ENCODE measurements at regions not wholly inside any gene's neighbourhood (a gene's known extent, or its start where the extent isn't known, plus 50 kb on each side); places are given as distances from the start of the nearest gene placed in this dataset.

DNA sequence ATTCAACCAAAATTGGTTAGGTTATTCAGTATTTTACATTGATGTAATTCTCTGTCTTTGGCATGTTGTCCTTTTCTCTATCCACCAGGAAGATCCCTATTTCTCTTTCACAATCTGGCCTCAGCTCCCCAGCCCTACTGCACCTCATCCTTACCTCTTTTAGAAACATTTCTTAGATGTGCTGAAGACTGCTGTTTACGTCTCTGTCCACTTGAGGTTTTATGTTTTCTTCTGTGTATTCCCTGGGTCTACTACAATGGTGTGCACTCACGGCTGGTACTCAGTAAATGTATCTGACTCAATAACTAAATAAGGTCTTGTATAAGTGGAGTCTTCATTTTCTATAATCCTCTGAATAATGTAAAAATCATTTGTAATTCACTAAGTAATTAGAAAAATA lies 822.7 kb downstream of the DTWD2 start:
- peak overlapping the region; percentile 62; the same call in 1 of the 2 replicates for H2AFZ ChIP-seq (ENCODE audit: low read length)

DNA sequence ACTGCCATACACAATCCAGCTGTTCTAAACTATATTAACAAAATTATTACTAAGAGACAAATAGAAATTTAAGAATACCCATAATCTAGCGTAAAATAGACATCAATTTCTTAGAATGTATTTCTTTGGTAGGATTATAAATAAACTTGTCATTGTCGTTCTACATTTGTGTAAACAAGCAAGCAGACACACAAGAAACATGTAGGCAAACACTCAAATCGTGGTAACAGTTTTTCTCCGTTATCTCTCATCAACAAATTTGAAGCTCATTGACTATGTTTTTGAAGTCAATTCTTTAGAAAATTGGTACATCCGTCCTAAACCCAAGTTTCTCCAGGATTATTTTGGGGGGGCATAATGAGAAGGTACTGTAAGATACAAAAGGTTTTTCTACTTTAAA lies 832.2 kb downstream of the DTWD2 start:
- Histone ChIP-seq H3K9me2 (ENCODE audit: insufficient read depth, low read length) (no peaks in the 10 kb centered on the region), H3K4me2 (ENCODE audit: low read length) (no peak overlapping the region), H2AFZ (ENCODE audit: low read length) (no peak overlapping the region), H3K79me2 (ENCODE audit: insufficient read depth, low read depth, low read length) (no peaks in the 10 kb centered on the region), H3K27ac (ENCODE audit: low read depth, low read length, poor library complexity, severe bottlenecking) (no peak overlapping the region), H3K4me1 (ENCODE audit: insufficient read depth, low read length, poor library complexity, severe bottlenecking) (no peaks in the 10 kb centered on the region), H3K36me3 (ENCODE audit: insufficient read depth, low read length) (no peaks in the 10 kb centered on the region), H3K4me3 (ENCODE audit: low read depth, low read length, poor library complexity, severe bottlenecking) (no peak overlapping the region), H3K9me3 (ENCODE audit: low read length) (no peaks in the 10 kb centered on the region), H4K20me1 (ENCODE audit: insufficient read depth, low read length) (no peaks in the 10 kb centered on the region)
- CTCF ChIA-PET (ENCODE audit: unreplicated experiment) = no interaction called here
- DNase-seq (ENCODE audit: low spot score) = no peak
- POLR2A ChIA-PET = no interaction called here
- BruUV-seq (replicated peaks) = no TSS peak
- TF ChIP-seq EZH2phosphoT487 (IDR thresholded peaks at IDR 0.05; ENCODE audit: borderline replicate concordance, low read depth, low read length) = no peak
- TF ChIP-seq, protein P1, sequence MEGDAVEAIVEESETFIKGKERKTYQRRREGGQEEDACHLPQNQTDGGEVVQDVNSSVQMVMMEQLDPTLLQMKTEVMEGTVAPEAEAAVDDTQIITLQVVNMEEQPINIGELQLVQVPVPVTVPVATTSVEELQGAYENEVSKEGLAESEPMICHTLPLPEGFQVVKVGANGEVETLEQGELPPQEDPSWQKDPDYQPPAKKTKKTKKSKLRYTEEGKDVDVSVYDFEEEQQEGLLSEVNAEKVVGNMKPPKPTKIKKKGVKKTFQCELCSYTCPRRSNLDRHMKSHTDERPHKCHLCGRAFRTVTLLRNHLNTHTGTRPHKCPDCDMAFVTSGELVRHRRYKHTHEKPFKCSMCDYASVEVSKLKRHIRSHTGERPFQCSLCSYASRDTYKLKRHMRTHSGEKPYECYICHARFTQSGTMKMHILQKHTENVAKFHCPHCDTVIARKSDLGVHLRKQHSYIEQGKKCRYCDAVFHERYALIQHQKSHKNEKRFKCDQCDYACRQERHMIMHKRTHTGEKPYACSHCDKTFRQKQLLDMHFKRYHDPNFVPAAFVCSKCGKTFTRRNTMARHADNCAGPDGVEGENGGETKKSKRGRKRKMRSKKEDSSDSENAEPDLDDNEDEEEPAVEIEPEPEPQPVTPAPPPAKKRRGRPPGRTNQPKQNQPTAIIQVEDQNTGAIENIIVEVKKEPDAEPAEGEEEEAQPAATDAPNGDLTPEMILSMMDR (conservative IDR thresholded peaks at IDR 0.05; ENCODE audit: low read length) = no peak
- intact Hi-C loops (cut with micrococcal nuclease; ENCODE audit: unreplicated experiment) = no loop called here

More for the DNA sequence above, 822.7 kb downstream of the DTWD2 start:
- no peak overlapping the region for H3K27ac ChIP-seq (ENCODE audit: low read depth, low read length, poor library complexity, severe bottlenecking)
- no peaks in the 10 kb centered on the region for H3K9me3 ChIP-seq (ENCODE audit: low read length)
- no peaks in the 10 kb centered on the region for H3K79me2 ChIP-seq (ENCODE audit: insufficient read depth, low read depth, low read length)
- H3K4me3 ChIP-seq (ENCODE audit: low read depth, low read length, poor library complexity, severe bottlenecking) = no peak overlapping the region
- no peaks in the 10 kb centered on the region for H3K9me2 ChIP-seq (ENCODE audit: insufficient read depth, low read length)
- no peaks in the 10 kb centered on the region for H3K36me3 ChIP-seq (ENCODE audit: insufficient read depth, low read length)
- no TSS peak for BruUV-seq (replicated peaks)
- no peak for DNase-seq (ENCODE audit: low spot score)
- peaks cover 7% of the 10 kb centered on the region for H3K4me1 ChIP-seq (ENCODE audit: insufficient read depth, low read length, poor library complexity, severe bottlenecking)
- intact Hi-C loops (cut with micrococcal nuclease; ENCODE audit: unreplicated experiment) = no loop called here
- CTCF ChIA-PET (ENCODE audit: unreplicated experiment) = no interaction called here
- TF ChIP-seq EZH2phosphoT487 (IDR thresholded peaks at IDR 0.05; ENCODE audit: borderline replicate concordance, low read depth, low read length) = no peak
- TF ChIP-seq, protein P1 (conservative IDR thresholded peaks at IDR 0.05; ENCODE audit: low read length) = no peak
- POLR2A ChIA-PET = interaction anchor here (1.1 kb wide), 1 partner anchor 11 kb away, joined by 3 read pairs; no protein-coding TSS in a partner anchor
- H3K4me2 ChIP-seq (ENCODE audit: low read length) = no peak overlapping the region
- no peaks in the 10 kb centered on the region for H4K20me1 ChIP-seq (ENCODE audit: insufficient read depth, low read length)

DNA sequence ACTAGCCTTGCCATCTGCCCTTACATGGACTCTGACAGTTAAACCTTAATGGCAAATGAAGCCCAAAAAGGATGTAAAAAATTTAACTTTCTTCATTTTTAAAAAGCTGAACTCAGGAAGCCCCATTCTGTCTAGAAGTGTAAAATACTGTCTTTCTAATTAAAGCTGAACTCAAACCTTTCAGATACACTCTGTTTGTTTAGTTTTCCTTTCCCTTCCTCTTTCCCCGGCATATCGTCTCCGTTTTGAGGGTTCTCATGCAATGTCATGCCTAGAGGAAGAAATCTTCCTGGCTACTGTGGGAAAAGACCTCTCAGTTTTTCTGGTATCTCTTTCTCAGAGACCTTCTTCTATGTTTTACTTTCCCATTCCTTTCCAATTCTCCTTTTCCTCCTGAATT lies 841.5 kb downstream of the DTWD2 start:
- no peak for DNase-seq (ENCODE audit: low spot score)
- no peaks in the 10 kb centered on the region for H3K4me1 ChIP-seq (ENCODE audit: insufficient read depth, low read length, poor library complexity, severe bottlenecking)
- no peak overlapping the region for H3K4me2 ChIP-seq (ENCODE audit: low read length)
- no peak overlapping the region for H2AFZ ChIP-seq (ENCODE audit: low read length)
- H3K27ac ChIP-seq (ENCODE audit: low read depth, low read length, poor library complexity, severe bottlenecking) = no peak overlapping the region
- H3K36me3 ChIP-seq (ENCODE audit: insufficient read depth, low read length) = no peaks in the 10 kb centered on the region
- no peak overlapping the region for H3K4me3 ChIP-seq (ENCODE audit: low read depth, low read length, poor library complexity, severe bottlenecking)
- no peaks in the 10 kb centered on the region for H4K20me1 ChIP-seq (ENCODE audit: insufficient read depth, low read length)
- H3K9me2 ChIP-seq (ENCODE audit: insufficient read depth, low read length) = no peaks in the 10 kb centered on the region
- TF ChIP-seq EZH2phosphoT487 (IDR thresholded peaks at IDR 0.05; ENCODE audit: borderline replicate concordance, low read depth, low read length) = no peak
- TF ChIP-seq, protein P1 (conservative IDR thresholded peaks at IDR 0.05; ENCODE audit: low read length) = no peak
- ChIA-PET POLR2A (no interaction called here), CTCF (ENCODE audit: unreplicated experiment) (no interaction called here)
- H3K9me3 ChIP-seq (ENCODE audit: low read length) = no peaks in the 10 kb centered on the region
- H3K79me2 ChIP-seq (ENCODE audit: insufficient read depth, low read depth, low read length) = no peaks in the 10 kb centered on the region
- no TSS peak for BruUV-seq (replicated peaks)
- intact Hi-C loops (cut with micrococcal nuclease; ENCODE audit: unreplicated experiment) = no loop called here
